ENCODE measurements at regions not wholly inside any gene's neighbourhood (a gene's known extent, or its start where the extent isn't known, plus 50 kb on each side); places are given as distances from the start of the nearest gene placed in this dataset.

GRCh38 chr2:67515538-67515937, 118.4 kb downstream of the ETAA1 start:
- Histone ChIP-seq H3K27ac (no peak overlapping the region), H3K9me3 (replicated peaks in 1 of 3) (no peaks in the 10 kb centered on the region), H3K27me3 (no peaks in the 10 kb centered on the region), H3K36me3 (replicated peaks in 1 of 2) (no peaks in the 10 kb centered on the region), H3K4me3 (no peak overlapping the region), H3K4me1 (replicated peaks in 1 of 2) (no peaks in the 10 kb centered on the region)
- DNase-seq: no peak
- 83 to 100% (median 92%) methylated on average over 1 of the region's 1 CpG for WGBS, 4 donors
- TF ChIP-seq, protein P1, sequence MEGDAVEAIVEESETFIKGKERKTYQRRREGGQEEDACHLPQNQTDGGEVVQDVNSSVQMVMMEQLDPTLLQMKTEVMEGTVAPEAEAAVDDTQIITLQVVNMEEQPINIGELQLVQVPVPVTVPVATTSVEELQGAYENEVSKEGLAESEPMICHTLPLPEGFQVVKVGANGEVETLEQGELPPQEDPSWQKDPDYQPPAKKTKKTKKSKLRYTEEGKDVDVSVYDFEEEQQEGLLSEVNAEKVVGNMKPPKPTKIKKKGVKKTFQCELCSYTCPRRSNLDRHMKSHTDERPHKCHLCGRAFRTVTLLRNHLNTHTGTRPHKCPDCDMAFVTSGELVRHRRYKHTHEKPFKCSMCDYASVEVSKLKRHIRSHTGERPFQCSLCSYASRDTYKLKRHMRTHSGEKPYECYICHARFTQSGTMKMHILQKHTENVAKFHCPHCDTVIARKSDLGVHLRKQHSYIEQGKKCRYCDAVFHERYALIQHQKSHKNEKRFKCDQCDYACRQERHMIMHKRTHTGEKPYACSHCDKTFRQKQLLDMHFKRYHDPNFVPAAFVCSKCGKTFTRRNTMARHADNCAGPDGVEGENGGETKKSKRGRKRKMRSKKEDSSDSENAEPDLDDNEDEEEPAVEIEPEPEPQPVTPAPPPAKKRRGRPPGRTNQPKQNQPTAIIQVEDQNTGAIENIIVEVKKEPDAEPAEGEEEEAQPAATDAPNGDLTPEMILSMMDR (IDR thresholded peaks at IDR 0.05): no peak
- TF ChIP-seq POLR2A (IDR thresholded peaks at IDR 0.05): no peak
- intact Hi-C loops (cut with DNase I): no loop called here

- Histone ChIP-seq H3K4me1 (replicated peaks in 1 of 2) (no peaks in the 10 kb centered on the region), H3K9me3 (replicated peaks in 1 of 3) (no peaks in the 10 kb centered on the region), H3K36me3 (replicated peaks in 1 of 2) (no peaks in the 10 kb centered on the region), H3K27ac (no peak overlapping the region), H3K4me3 (no peak overlapping the region), H3K27me3 (no peaks in the 10 kb centered on the region)
- intact Hi-C loops (cut with DNase I): no loop called here
- DNase-seq: no peak
- WGBS, 4 donors: 68 to 95% (median 77%) methylated on average over 5 of the region's 5 CpGs
- TF ChIP-seq, protein P1 (IDR thresholded peaks at IDR 0.05): no peak
- TF ChIP-seq POLR2A (IDR thresholded peaks at IDR 0.05): no peak
Measured at GRCh38 chr2:67516362-67516761, 119.2 kb downstream of the ETAA1 start.

DNA sequence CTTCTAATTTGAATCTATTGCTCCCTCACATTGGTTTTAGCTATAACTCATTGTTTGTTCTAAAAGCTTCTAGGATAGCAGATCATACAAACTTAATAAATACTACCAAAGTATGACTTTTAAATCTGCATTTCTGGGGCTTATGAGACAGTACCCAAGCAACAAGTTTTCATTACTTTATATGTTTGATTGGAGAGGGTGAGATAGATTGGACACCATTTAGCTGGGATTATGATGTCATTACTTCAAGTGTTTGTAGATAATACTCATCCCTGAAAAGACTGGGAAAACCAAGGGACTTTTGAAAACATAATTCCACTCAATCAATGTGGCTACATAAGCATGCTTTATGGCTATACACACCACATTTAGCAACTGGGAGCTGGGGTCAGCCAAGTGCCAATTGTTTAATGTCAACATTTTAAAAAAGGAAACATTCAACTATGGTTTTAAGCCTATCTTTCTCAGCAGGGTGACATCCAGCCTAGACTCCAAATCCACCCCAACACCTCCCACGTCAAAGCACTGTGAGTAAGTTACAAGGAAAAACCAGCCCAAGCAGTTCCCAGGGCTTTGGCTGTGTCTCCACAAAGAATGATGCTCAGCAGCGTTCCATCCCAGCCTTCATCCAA, 119.9 kb downstream of the ETAA1 start:
- DNase-seq: no peak
- intact Hi-C loops (cut with DNase I): no loop called here
- no peaks in the 10 kb centered on the region for H3K4me1 ChIP-seq (replicated peaks in 1 of 2)
- no peak for TF ChIP-seq POLR2A (IDR thresholded peaks at IDR 0.05)
- TF ChIP-seq, protein P1 (IDR thresholded peaks at IDR 0.05): no peak
- no peaks in the 10 kb centered on the region for H3K9me3 ChIP-seq (replicated peaks in 1 of 3)
- H3K27me3 ChIP-seq: no peaks in the 10 kb centered on the region
- no peak overlapping the region for H3K4me3 ChIP-seq
- no peak overlapping the region for H3K27ac ChIP-seq
- H3K36me3 ChIP-seq (replicated peaks in 1 of 2): no peaks in the 10 kb centered on the region
- WGBS, 4 donors: 79 to 89% (median 82%) methylated on average over 2 of the region's 2 CpGs

DNA sequence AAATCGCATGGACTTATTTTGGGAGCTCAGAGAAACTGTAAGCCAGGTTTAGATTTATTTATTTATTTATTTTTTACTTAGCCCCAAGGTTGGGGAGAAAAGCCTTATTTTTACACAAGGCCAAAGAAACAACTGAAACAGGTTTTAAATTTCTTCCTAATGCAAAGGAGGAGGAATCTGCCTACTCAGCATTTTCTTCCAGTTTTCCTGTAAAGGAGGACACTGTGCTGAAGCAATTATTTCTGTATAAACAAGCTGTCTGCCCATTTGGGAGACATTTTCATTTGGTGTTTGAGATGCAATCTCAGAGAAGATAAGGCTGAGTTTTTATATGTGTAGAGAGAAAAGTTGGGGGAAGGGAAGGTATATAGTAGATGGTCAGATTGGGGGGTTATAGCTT, 125.0 kb downstream of the ETAA1 start:
- Histone ChIP-seq H3K36me3 (replicated peaks in 1 of 2) (no peaks in the 10 kb centered on the region), H3K4me3 (no peak overlapping the region), H3K9me3 (replicated peaks in 1 of 3) (no peaks in the 10 kb centered on the region), H3K4me1 (replicated peaks in 1 of 2) (peaks cover 17 to 35% of the 10 kb centered on the region in 2 donors), H3K27me3 (no peaks in the 10 kb centered on the region), H3K27ac (no peak overlapping the region)
- intact Hi-C loops (cut with DNase I): no loop called here
- no peak for TF ChIP-seq POLR2A (IDR thresholded peaks at IDR 0.05)
- TF ChIP-seq, protein P1 (IDR thresholded peaks at IDR 0.05): no peak
- 88 to 100% (median 92%) methylated on average over 1 of the region's 1 CpG for WGBS, 4 donors
- DNase-seq: no peak

Measured in adrenal gland (tissue), 9 donors.